AG09319 (cell line): ENCODE measurements at regions not wholly inside any gene's neighbourhood (a gene's known extent, or its start where the extent isn't known, plus 50 kb on each side); places are given as distances from the start of the nearest gene placed in this dataset.
"Not testable (repeated sequence)": the region's sequence is repeated elsewhere in the genome, so short reads cannot be mapped to it uniquely, and the experiment has no call there.

Source experiments
- DNase-seq: peaks from one replicate; pipeline ENCODE4 v3.0.0-alpha.2; 2010; ENCODE audit warnings: low read depth; ENCODE audit errors: extremely low read depth
- CTCF ChIP-seq: IDR thresholded peaks from 2 replicates; pipeline ENCODE4 v1.5.1; 2011; ENCODE audit warnings: low read depth, mild to moderate bottlenecking, inconsistent platforms, low read length, moderate library complexity

- no peak for DNase-seq
- TF ChIP-seq CTCF = no peak
These were observed 294.2 kb upstream of the TBL1XR1 start for GRCh38 chr3:177491296-177492032.

GRCh38 chr3:177493091-177493490, 295.8 kb upstream of the TBL1XR1 start:
- no peak for DNase-seq
- TF ChIP-seq CTCF = no peak

GRCh38 chr3:177494216-177494615, 296.9 kb upstream of the TBL1XR1 start:
- DNase-seq = no peak
- no peak for TF ChIP-seq CTCF

GRCh38 chr3:177495566-177495965, 298.3 kb upstream of the TBL1XR1 start:
- no peak for DNase-seq
- no peak for TF ChIP-seq CTCF

GRCh38 chr3:177498037-177498857, 301.0 kb upstream of the TBL1XR1 start:
- no peak for TF ChIP-seq CTCF

GRCh38 chr3:177499039-177499438, 301.8 kb upstream of the TBL1XR1 start:
- DNase-seq = not testable (repeated sequence)

More at GRCh38 chr3:177498037-177498857, 301.0 kb upstream of the TBL1XR1 start:
- no peak for DNase-seq

- no peak for TF ChIP-seq CTCF
- no peak for DNase-seq
These were observed 302.6 kb upstream of the TBL1XR1 start for GRCh38 chr3:177499779-177500423.
